ENCODE measurements at regions not wholly inside any gene's neighbourhood (a gene's known extent, or its start where the extent isn't known, plus 50 kb on each side); places are given as distances from the start of the nearest gene placed in this dataset.

GRCh38 chr6:104539173-104539572 lies 320.5 kb downstream of the HACE1 start:
- TF ChIP-seq CTCF (IDR thresholded peaks at IDR 0.05) (no peak), EP300 (IDR thresholded peaks at IDR 0.05) (no peak)

Data from tibial nerve (tissue), 4 donors.